DND-41 (cell line): ENCODE measurements at regions not wholly inside any gene's neighbourhood (a gene's known extent, or its start where the extent isn't known, plus 50 kb on each side); places are given as distances from the start of the nearest gene placed in this dataset.
"Not testable (repeated sequence)": the region's sequence is repeated elsewhere in the genome, so short reads cannot be mapped to it uniquely, and the experiment has no call there.

ENCODE experiments used
- CTCF ChIP-seq: IDR thresholded peaks from 2 replicates; pipeline ENCODE4 v1.5.1; 2012; ENCODE audit warnings: borderline replicate concordance, low read length, moderate library complexity, mild to moderate bottlenecking; ENCODE audit not compliant: poor library complexity, severe bottlenecking; ENCODE audit errors: extremely low read depth
- EZH2 ChIP-seq: IDR thresholded peaks from 3 replicates; pipeline ENCODE4 v1.6.1; 2012; ENCODE audit warnings: borderline replicate concordance, low read depth, mild to moderate bottlenecking, moderate library complexity, low read length, inconsistent platforms; ENCODE audit not compliant: severe bottlenecking

GRCh38 chr6:141366796-141367195 lies 765.9 kb upstream of the GJE1 start:
- TF ChIP-seq CTCF, EZH2: not testable (repeated sequence)
